MM.1S (cell line): ENCODE measurements at regions not wholly inside any gene's neighbourhood (a gene's known extent, or its start where the extent isn't known, plus 50 kb on each side); places are given as distances from the start of the nearest gene placed in this dataset.

Source experiments
- CTCF ChIP-seq: fragments of 300-600 bp; sonication (generic); IDR thresholded peaks from 2 replicates; pipeline ENCODE4 v1.5.1; 2016; ENCODE audit warnings: antibody characterized with exemption, low read length, mixed read lengths
- EZH2phosphoT487 ChIP-seq: fragments of 300-600 bp; sonication (generic); IDR thresholded peaks from 2 replicates; pipeline ENCODE4 v1.6.1; 2018; ENCODE audit warnings: antibody characterized with exemption, low read length

GRCh38 chr5:124592891-124593290 lies 153.5 kb downstream of the ZNF608 start:
- TF ChIP-seq CTCF (no peak), EZH2phosphoT487 (no peak)
